ENCODE measurements at regions not wholly inside any gene's neighbourhood (a gene's known extent, or its start where the extent isn't known, plus 50 kb on each side); places are given as distances from the start of the nearest gene placed in this dataset.
A peak's percentile ranks its signal among the peaks of the same experiment; 100 is the strongest.
"Not testable (repeated sequence)": the region's sequence is repeated elsewhere in the genome, so short reads cannot be mapped to it uniquely, and the experiment has no call there.

DNA sequence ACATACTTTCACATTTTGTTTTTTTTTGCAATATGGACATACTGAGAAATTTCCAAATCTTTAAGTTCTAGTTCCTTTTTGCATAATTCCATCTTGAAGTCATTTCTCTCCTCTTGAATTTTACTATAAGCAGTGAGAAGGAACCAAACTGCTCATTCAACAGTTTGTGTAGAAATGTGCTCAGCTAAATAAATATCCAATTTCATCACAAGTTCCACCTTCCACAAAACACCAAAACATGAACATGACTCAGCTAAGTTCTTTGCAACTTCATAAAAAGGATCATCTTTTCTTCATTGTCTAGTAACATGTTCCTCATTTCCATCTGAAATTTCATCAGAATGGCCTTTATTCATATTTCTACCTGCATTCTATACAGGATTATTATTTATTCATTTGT, 77.3 kb upstream of the FGF13 start:
- intact Hi-C loops (cut with DNase I), result no loop called here
- H3K4me3 ChIP-seq, result no peak overlapping the region
- H3K36me3 ChIP-seq (ENCODE audit: insufficient read depth in 1 of 2, low read depth in 1 of 2), result no peaks in the 10 kb centered on the region
- H3K4me1 ChIP-seq, result no peaks in the 10 kb centered on the region
- H3K27ac ChIP-seq, result no peak overlapping the region
- peaks cover 0 to 5% (median 0%) of the 10 kb centered on the region in 3 donors for H3K27me3 ChIP-seq (ENCODE audit: insufficient read depth in 3 of 3, low read length in 2 of 3)
- DNase-seq (no peak), ATAC-seq (no peak)
- TF ChIP-seq, protein P1, sequence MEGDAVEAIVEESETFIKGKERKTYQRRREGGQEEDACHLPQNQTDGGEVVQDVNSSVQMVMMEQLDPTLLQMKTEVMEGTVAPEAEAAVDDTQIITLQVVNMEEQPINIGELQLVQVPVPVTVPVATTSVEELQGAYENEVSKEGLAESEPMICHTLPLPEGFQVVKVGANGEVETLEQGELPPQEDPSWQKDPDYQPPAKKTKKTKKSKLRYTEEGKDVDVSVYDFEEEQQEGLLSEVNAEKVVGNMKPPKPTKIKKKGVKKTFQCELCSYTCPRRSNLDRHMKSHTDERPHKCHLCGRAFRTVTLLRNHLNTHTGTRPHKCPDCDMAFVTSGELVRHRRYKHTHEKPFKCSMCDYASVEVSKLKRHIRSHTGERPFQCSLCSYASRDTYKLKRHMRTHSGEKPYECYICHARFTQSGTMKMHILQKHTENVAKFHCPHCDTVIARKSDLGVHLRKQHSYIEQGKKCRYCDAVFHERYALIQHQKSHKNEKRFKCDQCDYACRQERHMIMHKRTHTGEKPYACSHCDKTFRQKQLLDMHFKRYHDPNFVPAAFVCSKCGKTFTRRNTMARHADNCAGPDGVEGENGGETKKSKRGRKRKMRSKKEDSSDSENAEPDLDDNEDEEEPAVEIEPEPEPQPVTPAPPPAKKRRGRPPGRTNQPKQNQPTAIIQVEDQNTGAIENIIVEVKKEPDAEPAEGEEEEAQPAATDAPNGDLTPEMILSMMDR (IDR thresholded peaks at IDR 0.05), result no peak
- no peaks in the 10 kb centered on the region for H3K9me3 ChIP-seq

DNA sequence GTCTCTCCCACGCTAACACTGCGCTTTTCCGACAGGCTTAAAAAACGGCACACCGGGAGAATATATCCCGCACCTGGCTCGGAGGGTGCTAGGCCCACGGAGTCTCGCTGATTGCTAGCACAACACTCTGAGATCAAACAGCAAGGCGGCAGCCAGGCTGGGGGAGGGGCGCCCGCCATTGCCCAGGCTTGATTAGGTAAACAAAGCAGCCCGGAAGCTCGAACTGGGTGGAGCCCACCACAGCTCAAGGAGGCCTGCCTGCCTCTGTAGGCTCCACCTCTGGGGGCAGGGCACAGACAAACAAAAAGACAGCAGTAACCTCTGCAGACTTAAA, 67.0 kb upstream of the FGF13 start:
- not testable (repeated sequence) for H3K4me3 ChIP-seq; H3K9me3 ChIP-seq; DNase-seq; H3K36me3 ChIP-seq (ENCODE audit: insufficient read depth in 1 of 2, low read depth in 1 of 2); H3K4me1 ChIP-seq; ATAC-seq; H3K27me3 ChIP-seq (ENCODE audit: insufficient read depth in 3 of 3, low read length in 2 of 3); H3K27ac ChIP-seq
- WGBS, 3 donors, result 68 to 92% (median 85%) methylated on average over 9 to 14 of the region's 14 CpGs
- intact Hi-C loops (cut with DNase I), result loop anchor here (5.0 to 10.0 kb wide), 3 partner anchors 646 to 784 kb away; no protein-coding TSS in a partner anchor

DNA sequence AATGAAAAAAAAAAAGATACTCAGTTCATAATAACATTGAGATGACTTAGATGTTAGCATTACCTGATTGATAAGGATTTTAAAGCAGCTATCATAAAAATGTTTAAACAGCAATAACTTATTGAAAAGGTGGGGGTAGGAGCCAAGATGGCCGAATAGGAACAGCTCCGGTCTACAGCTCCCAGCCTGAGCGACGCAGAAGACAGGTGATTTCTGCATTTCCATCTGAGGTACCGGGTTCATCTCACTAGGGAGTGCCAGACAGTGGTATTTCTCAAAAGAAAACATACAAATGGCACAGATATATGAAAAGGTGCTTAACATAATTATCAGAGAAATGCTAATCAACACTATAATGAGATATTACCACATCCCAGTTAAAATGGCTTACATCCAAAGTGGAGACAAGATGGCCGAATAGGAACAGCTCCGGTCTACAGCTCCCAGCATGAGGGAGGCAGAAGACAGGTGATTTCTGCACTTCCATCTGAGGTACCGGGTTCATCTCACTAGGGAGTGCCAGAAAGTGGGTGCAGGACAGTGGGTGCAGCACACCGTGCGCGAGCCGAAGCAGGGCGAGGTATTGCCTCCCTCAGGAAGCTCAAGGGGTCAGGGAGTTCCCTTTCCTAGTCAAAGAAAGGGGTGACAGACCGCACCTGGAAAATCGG, 66.5 kb upstream of the FGF13 start:
- 88 to 96% (median 96%) methylated on average over 13 to 15 of the region's 15 CpGs for WGBS, 3 donors
- not testable (repeated sequence) for H3K36me3 ChIP-seq (ENCODE audit: insufficient read depth in 1 of 2, low read depth in 1 of 2); H3K27me3 ChIP-seq (ENCODE audit: insufficient read depth in 3 of 3, low read length in 2 of 3); ATAC-seq; DNase-seq; H3K4me3 ChIP-seq; H3K4me1 ChIP-seq; H3K9me3 ChIP-seq; H3K27ac ChIP-seq
- intact Hi-C loops (cut with DNase I), result loop anchor here (5.0 to 10.0 kb wide), 3 partner anchors 647 to 784 kb away; no protein-coding TSS in a partner anchor

DNA sequence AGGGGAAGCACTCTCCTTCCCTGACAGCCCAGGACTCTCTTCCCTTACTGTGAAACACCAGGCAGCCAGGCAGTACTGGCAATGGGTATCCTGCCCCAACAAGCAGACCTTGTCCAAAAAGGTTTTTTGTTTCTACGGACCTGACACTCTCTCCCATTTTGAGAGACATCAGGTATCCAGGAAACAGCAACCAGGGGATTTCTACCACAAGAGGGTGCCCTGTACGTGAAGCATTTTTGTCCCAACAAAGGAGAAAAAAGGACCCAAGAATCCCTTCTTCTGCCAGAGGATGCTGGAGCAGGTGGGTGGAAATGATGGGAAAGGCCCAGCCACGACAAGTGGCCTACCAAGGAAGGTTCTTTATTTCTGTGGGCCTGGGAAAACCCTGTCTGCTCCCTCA, 65.7 kb upstream of the FGF13 start:
- Histone ChIP-seq H3K4me1 (no peaks in the 10 kb centered on the region), H3K36me3 (ENCODE audit: insufficient read depth in 1 of 2, low read depth in 1 of 2) (no peaks in the 10 kb centered on the region), H3K9me3 (no peaks in the 10 kb centered on the region), H3K27me3 (ENCODE audit: insufficient read depth in 3 of 3, low read length in 2 of 3) (no peaks in the 10 kb centered on the region), H3K27ac (no peak overlapping the region), H3K4me3 (no peak overlapping the region)
- intact Hi-C loops (cut with DNase I), result loop anchor here (5.0 to 10.0 kb wide), 3 partner anchors 648 to 785 kb away; no protein-coding TSS in a partner anchor
- TF ChIP-seq, protein P1 (IDR thresholded peaks at IDR 0.05), result no peak
- ATAC-seq, result peak in 1 of 4 donors; percentile 26
- 65 to 81% (median 71%) methylated on average over 3 of the region's 3 CpGs for WGBS, 3 donors
- no peak for DNase-seq

DNA sequence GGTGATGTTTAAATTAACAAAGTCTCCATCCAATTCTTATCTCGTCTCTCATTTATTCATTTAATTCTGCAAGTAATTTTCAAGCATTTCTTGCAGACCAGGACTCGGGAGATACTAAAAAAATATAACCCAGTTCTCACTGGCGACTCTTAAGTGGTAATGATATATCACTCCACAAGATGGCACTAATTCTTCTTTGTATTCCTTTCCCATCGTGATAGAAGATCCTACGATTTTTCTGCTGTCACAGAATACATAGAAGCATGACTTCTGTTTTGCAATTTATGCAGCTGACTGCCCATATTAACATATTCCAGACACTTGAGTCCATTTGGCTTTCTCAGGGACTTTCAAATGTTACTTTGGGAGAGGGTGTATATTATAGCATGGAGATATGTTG, 64.0 kb upstream of the FGF13 start:
- 4 to 9% (median 5%) methylated on average over 5 of the region's 5 CpGs for WGBS, 3 donors
- Histone ChIP-seq H3K9me3 (no peaks in the 10 kb centered on the region), H3K27me3 (ENCODE audit: insufficient read depth in 3 of 3, low read length in 2 of 3) (no peaks in the 10 kb centered on the region), H3K4me3 (no peak overlapping the region), H3K4me1 (no peaks in the 10 kb centered on the region), H3K27ac (no peak overlapping the region), H3K36me3 (ENCODE audit: insufficient read depth in 1 of 2, low read depth in 1 of 2) (no peaks in the 10 kb centered on the region)
- DNase-seq (no peak), ATAC-seq (peak; percentile 47 to 77 (median 52))
- TF ChIP-seq, protein P1 (IDR thresholded peaks at IDR 0.05), result peak; percentile 52
- intact Hi-C loops (cut with DNase I), result loop anchor here (5.0 to 10.0 kb wide), 3 partner anchors 649 to 787 kb away; no protein-coding TSS in a partner anchor

Data from psoas muscle (tissue), 7 donors.